ENCODE measurements at regions not wholly inside any gene's neighbourhood (a gene's known extent, or its start where the extent isn't known, plus 50 kb on each side); places are given as distances from the start of the nearest gene placed in this dataset.

GRCh38 chr5:52661903-52662595, 125.7 kb upstream of the ITGA1 start:
- TF ChIP-seq POLR2A (IDR thresholded peaks at IDR 0.05): no peak
- TF ChIP-seq CTCF (IDR thresholded peaks at IDR 0.05): no peak
